H1 (cell line): ENCODE measurements at regions not wholly inside any gene's neighbourhood (a gene's known extent, or its start where the extent isn't known, plus 50 kb on each side); places are given as distances from the start of the nearest gene placed in this dataset.
A peak's percentile ranks its signal among the peaks of the same experiment; 100 is the strongest.

Experiments
- CTCF ChIA-PET: fragments of 300-600 bp; sonication (Branson Sonifier 250); formaldehyde crosslinking; loops from one replicate; lab custom pipeline; 2021; ENCODE audit not compliant: partially characterized antibody; lab: Charles Lee
- POLR2A ChIA-PET: fragments of 300-600 bp; sonication (Branson Sonifier 250); formaldehyde crosslinking; loops from one replicate; lab custom pipeline; 2021; ENCODE audit warnings: inconsistent platforms; ENCODE audit not compliant: partially characterized antibody; lab: Charles Lee
- DNase-seq, 2 experiments: peaks; one replicate each; pipeline versions ENCODE4 v3.0.0 to v3.0.0-alpha.2; 2010 to 2022; ENCODE audit warnings: low spot score in 2 of 2, low read depth in 1 of 2, mixed read lengths in 1 of 2
- FAIRE-seq: peaks from 2 replicates; lab custom pipeline; 2011; peaks lifted over from hg19 to GRCh38; lab: Jason Lieb, UNC
- H2AFZ ChIP-seq: 2 replicates; pipeline ENCODE4 v1.8.1; 2012; ENCODE audit warnings: low read length, inconsistent platforms
- H2AK5ac ChIP-seq: 2 replicates; pipeline ENCODE4 v1.6.1; 2013; ENCODE audit warnings: low read depth, low read length
- H2BK120ac ChIP-seq: replicated peaks from 2 replicates; pipeline ENCODE3; 2013; ENCODE audit warnings: low read depth, low read length, inconsistent platforms
- H2BK12ac ChIP-seq: 2 replicates; pipeline ENCODE4 v1.6.1; 2013; ENCODE audit warnings: low read depth, low read length
- H2BK15ac ChIP-seq: 2 replicates; pipeline ENCODE4 v1.6.1; 2013; ENCODE audit warnings: low read length
- H2BK20ac ChIP-seq: 2 replicates; pipeline ENCODE4 v1.6.1; 2013; ENCODE audit warnings: low read length
- H2BK5ac ChIP-seq: 2 replicates; pipeline ENCODE4 v1.6.1; 2013; ENCODE audit warnings: low read depth, low read length
- H3K14ac ChIP-seq: 2 replicates; pipeline ENCODE4 v1.6.1; 2013; ENCODE audit warnings: inconsistent platforms; ENCODE audit not compliant: insufficient read length
- H3K18ac ChIP-seq: 2 replicates; pipeline ENCODE4 v1.6.1; 2013; ENCODE audit warnings: low read length; ENCODE audit errors: extremely low read depth
- H3K23ac ChIP-seq: 2 replicates; pipeline ENCODE4 v1.6.1; 2013; ENCODE audit warnings: inconsistent platforms; ENCODE audit not compliant: insufficient read length
- H3K23me2 ChIP-seq: 2 replicates; pipeline ENCODE4 v1.6.1; 2013; ENCODE audit warnings: low read depth, low read length
- H3K27ac ChIP-seq: 2 replicates; pipeline ENCODE4 v1.6.1; 2011; ENCODE audit warnings: low read depth, low read length, inconsistent platforms
- H3K27me3 ChIP-seq, 4 experiments: replicated peaks in 1 of 4; 1 replicate in 1 of 4; 2 replicates in 3 of 4; pipeline versions ENCODE4 v1.6.1 to v1.8.1; 2011 to 2013; ENCODE audit warnings: low read length in 3 of 4, mild to moderate bottlenecking in 3 of 4, inconsistent platforms in 2 of 4, mixed read lengths in 2 of 4, moderate library complexity in 1 of 4; ENCODE audit not compliant: control insufficient read depth in 3 of 4, insufficient read depth in 3 of 4; ENCODE audit errors: extremely low read depth in 1 of 4
- H3K36me3 ChIP-seq, 4 experiments: 2 replicates each; pipeline versions ENCODE4 v1.6.1 to v1.8.1; 2011 to 2013; ENCODE audit warnings: mild to moderate bottlenecking in 4 of 4, low read length in 3 of 4, moderate library complexity in 2 of 4, control low read depth in 1 of 4, inconsistent platforms in 1 of 4; ENCODE audit not compliant: insufficient read depth in 4 of 4, control insufficient read depth in 2 of 4
- H3K4ac ChIP-seq: replicated peaks from 2 replicates; pipeline ENCODE3; 2013; ENCODE audit warnings: low read length, low read depth, mixed read lengths, inconsistent platforms; ENCODE audit not compliant: insufficient read length
- H3K4me1 ChIP-seq, 4 experiments: replicated peaks in 1 of 4; 1 replicate in 1 of 4; 2 replicates in 3 of 4; pipeline versions ENCODE4 v1.6.1 to v1.8.1; 2011 to 2013; ENCODE audit warnings: low read length in 3 of 4, inconsistent platforms in 2 of 4, mixed read lengths in 1 of 4; ENCODE audit not compliant: insufficient read depth in 4 of 4, control insufficient read depth in 3 of 4
- H3K4me2 ChIP-seq, 2 experiments: 2 replicates each; pipeline versions ENCODE4 v1.6.1 to v1.8.1; 2011 to 2013; ENCODE audit warnings: low read depth in 2 of 2, low read length in 2 of 2, control low read depth in 1 of 2, inconsistent platforms in 1 of 2, mild to moderate bottlenecking in 1 of 2; ENCODE audit not compliant: insufficient read depth in 1 of 2
- H3K4me3 ChIP-seq, 4 experiments: fragments of 200-600, 300-600 bp in 1 of 4; sonication (generic), shearing (Covaris generic), sonication (Bioruptor Twin) in 1 of 4; 2 replicates each; pipeline versions ENCODE4 v1.5.1 to v1.8.1; 2011 to 2016; ENCODE audit warnings: low read length in 4 of 4, low read depth in 3 of 4, control low read depth in 2 of 4, inconsistent platforms in 2 of 4, mild to moderate bottlenecking in 2 of 4, mixed read lengths in 1 of 4, moderate library complexity in 1 of 4; ENCODE audit not compliant: insufficient read depth in 2 of 4; ENCODE audit errors: extremely low read depth in 1 of 4
- H3K56ac ChIP-seq: replicated peaks from 2 replicates; pipeline ENCODE3; 2013; ENCODE audit warnings: low read depth, mild to moderate bottlenecking, mixed read lengths, low read length, inconsistent platforms; ENCODE audit not compliant: insufficient read length
- H3K79me1 ChIP-seq: 2 replicates; pipeline ENCODE4 v1.6.1; 2013; ENCODE audit warnings: low read depth, low read length, control low read depth
- H3K79me2 ChIP-seq, 2 experiments: 2 replicates each; pipeline versions ENCODE4 v1.6.1 to v1.8.1; 2012 to 2013; ENCODE audit warnings: low read length in 2 of 2, mild to moderate bottlenecking in 2 of 2, inconsistent platforms in 1 of 2; ENCODE audit not compliant: insufficient read depth in 2 of 2, control insufficient read depth in 1 of 2
- H3K9ac ChIP-seq, 4 experiments: replicated peaks in 1 of 4; 1 replicate in 1 of 4; 2 replicates in 3 of 4; pipeline versions ENCODE4 v1.6.1 to v1.8.1; 2011 to 2013; ENCODE audit warnings: low read depth in 3 of 4, low read length in 3 of 4, control low read depth in 2 of 4, mild to moderate bottlenecking in 2 of 4, moderate library complexity in 2 of 4, inconsistent platforms in 1 of 4; ENCODE audit errors: extremely low read depth in 1 of 4
- H3K9me3 ChIP-seq, 2 experiments: 2 replicates each; pipeline versions ENCODE4 v1.6.1 to v1.8.1; 2012 to 2013; ENCODE audit warnings: mild to moderate bottlenecking in 2 of 2, moderate library complexity in 2 of 2, control low read depth in 1 of 2, inconsistent platforms in 1 of 2, low read depth in 1 of 2, low read length in 1 of 2, mixed read lengths in 1 of 2; ENCODE audit not compliant: insufficient read depth in 2 of 2
- H4K20me1 ChIP-seq, 2 experiments: replicated peaks in 1 of 2; 2 replicates each; pipeline versions ENCODE3 to v1.8.1; 2011 to 2013; ENCODE audit warnings: inconsistent platforms in 2 of 2, low read length in 2 of 2, mild to moderate bottlenecking in 1 of 2; ENCODE audit not compliant: insufficient read depth in 2 of 2, control insufficient read depth in 1 of 2
- H4K5ac ChIP-seq: 2 replicates; pipeline ENCODE4 v1.6.1; 2013; ENCODE audit warnings: low read length, low read depth, mixed read lengths, inconsistent platforms; ENCODE audit not compliant: insufficient read length
- H4K8ac ChIP-seq: 2 replicates; pipeline ENCODE4 v1.8.0; 2013; ENCODE audit warnings: mild to moderate bottlenecking, moderate library complexity, low read length, inconsistent platforms; ENCODE audit not compliant: insufficient read depth; ENCODE audit errors: extremely low read depth
- H4K91ac ChIP-seq: replicated peaks from 2 replicates; pipeline ENCODE3; 2013; ENCODE audit warnings: low read length, mixed read lengths, inconsistent platforms; ENCODE audit not compliant: insufficient read length
- ASH2L ChIP-seq: fragments of 200-600, 300-600 bp; sonication (generic); IDR thresholded peaks from one replicate; pipeline ENCODE4 v1.7.1; 2017; ENCODE audit warnings: low read length
- FOSL1 ChIP-seq: IDR thresholded peaks from 2 replicates; pipeline ENCODE4 v1.6.1; 2011; ENCODE audit warnings: mild to moderate bottlenecking, low read depth, low read length, moderate library complexity; ENCODE audit not compliant: insufficient read depth
- NANOG ChIP-seq: IDR thresholded peaks from 2 replicates; pipeline ENCODE4 v1.6.1; 2011; ENCODE audit warnings: low read length, low read depth, mild to moderate bottlenecking, inconsistent platforms; ENCODE audit not compliant: insufficient read depth, poor library complexity, severe bottlenecking
- SUZ12 ChIP-seq: fragments of 200-600 bp; sonication (generic); IDR thresholded peaks from 2 replicates; pipeline ENCODE4 v1.6.1; 2012; ENCODE audit warnings: mild to moderate bottlenecking, inconsistent platforms, low read length, moderate library complexity, mixed read lengths
- TAF1 ChIP-seq: IDR thresholded peaks from 2 replicates; pipeline ENCODE4 v1.6.1; 2011; ENCODE audit warnings: mild to moderate bottlenecking, low read depth, low read length
- TBP ChIP-seq: IDR thresholded peaks from 2 replicates; pipeline ENCODE4 v1.6.1; 2011; ENCODE audit warnings: low read depth, low read length, improper control_type of control experiment
- WGBS, 2 experiments: shearing (Covaris generic) in 1 of 2; methylation state at CpG; one replicate each; pipeline versions ENCODE4 v1.1.6 to v1.1.7; 2013 to 2015; ENCODE audit warnings: low lambda C conversion rate in 2 of 2, mixed read lengths in 2 of 2, inconsistent platforms in 1 of 2, low coverage in 1 of 2, missing lambda C conversion rate in 1 of 2; ENCODE audit not compliant: insufficient replicate concordance in 2 of 2, insufficient coverage in 1 of 2, insufficient read length in 1 of 2; ENCODE audit errors: extremely low coverage in 1 of 2, missing lambda C conversion rate in 1 of 2; 5-methylcytosine and 5-hydroxymethylcytosine counted together

DNA sequence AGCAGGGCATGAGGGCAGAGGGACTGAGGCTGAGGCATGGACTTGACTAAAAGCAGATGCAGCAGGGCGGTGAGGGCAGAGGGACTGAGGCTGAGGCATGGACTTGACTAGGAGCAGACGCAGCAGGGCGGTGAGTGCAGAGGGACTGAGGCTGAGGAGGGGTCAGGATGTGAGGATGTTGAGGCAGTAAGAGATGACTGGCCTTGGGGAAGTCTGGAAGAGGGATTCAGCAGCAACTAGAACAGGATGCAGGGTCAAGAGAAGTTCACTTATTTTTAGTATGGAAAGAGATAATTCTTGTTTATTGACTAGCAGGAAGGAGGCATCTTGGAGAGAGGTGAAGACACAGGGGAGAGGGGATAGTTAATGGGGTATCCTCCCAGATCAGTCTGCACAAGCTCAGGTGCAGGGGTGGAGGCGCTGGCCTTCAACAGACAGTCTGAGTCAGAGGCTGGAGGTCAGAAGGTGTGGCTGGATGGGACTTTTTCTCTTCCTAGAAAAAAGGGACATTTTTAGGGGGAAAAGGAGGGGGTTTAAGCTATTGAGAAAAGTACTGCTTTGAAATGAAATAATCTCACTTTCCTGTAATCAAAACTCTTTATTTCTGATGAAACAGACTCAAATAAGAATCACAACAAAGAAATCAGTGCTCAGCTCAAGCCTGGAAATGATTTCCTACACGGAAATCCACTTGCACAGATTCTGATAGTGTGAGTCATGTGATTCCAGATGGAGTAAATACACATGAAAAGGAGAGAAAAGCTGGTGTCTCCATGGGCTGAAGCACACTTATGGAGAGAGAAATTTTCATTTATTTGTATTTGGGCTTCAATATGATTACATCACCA, 130.9 kb downstream of the PALM2AKAP2 start:
- FAIRE-seq (no peak), DNase-seq (no peak)
- CTCF ChIA-PET: interaction anchor here (1.0 to 1.1 kb wide), 4 partner anchors 9 to 217 kb away, joined by 3 to 6 read pairs (median 4); no protein-coding TSS in a partner anchor
- Histone ChIP-seq H3K27ac (no peak overlapping the region), H3K79me2 (no peaks in the 10 kb centered on the region), H3K9me3 (no peaks in the 10 kb centered on the region), H3K79me1 (peaks cover 2% of the 10 kb centered on the region; the same call in 1 of the 2 replicates), H3K56ac (no peak overlapping the region), H2BK15ac (no peak overlapping the region; the same call in 1 of the 2 replicates), H3K4me1 (peaks cover 0 to 11% (median 4%) of the 10 kb centered on the region in 4 experiments; a peak in 3 of 7 replicates), H4K5ac (no peak overlapping the region), H2AK5ac (peak overlapping the region; percentile 99), H3K4me3 (no peak overlapping the region), H2BK120ac (no peak overlapping the region), H3K14ac (no peak overlapping the region), H4K91ac (peak overlapping the region; percentile 4), H3K36me3 (no peaks in the 10 kb centered on the region; a peak in 1 of 8 replicates), H4K20me1 (no peaks in the 10 kb centered on the region), H3K27me3 (no peaks in the 10 kb centered on the region), H2AFZ (no peak overlapping the region), H4K8ac (no peak overlapping the region), H2BK12ac (peak overlapping the region; percentile 81; the same call in 1 of the 2 replicates), H3K4me2 (no peak overlapping the region), H3K23ac (no peak overlapping the region), H3K23me2 (no peaks in the 10 kb centered on the region), H2BK5ac (no peak overlapping the region), H2BK20ac (0 out of 2 replicates have a peak overlapping the region, but pooled peaks have one; percentile 75), H3K9ac (no peak overlapping the region), H3K18ac (0 out of 2 replicates have a peak overlapping the region, but pooled peaks have one; percentile 62), H3K4ac (no peak overlapping the region)
- POLR2A ChIA-PET: no interaction called here
- 84% methylated on average over 5 of the region's 5 CpGs; no CpG with 5 or more reads in 1 of the 2 experiments for WGBS, 2 experiments
- TF ChIP-seq TAF1 (no peak), NANOG (no peak), FOSL1 (no peak), SUZ12 (no peak), TBP (no peak), ASH2L (no peak)
